GM23248 (cell line): ENCODE measurements at regions not wholly inside any gene's neighbourhood (a gene's known extent, or its start where the extent isn't known, plus 50 kb on each side); places are given as distances from the start of the nearest gene placed in this dataset.
A peak's percentile ranks its signal among the peaks of the same experiment; 100 is the strongest.

Experiments
- DNase-seq: peaks from one replicate; pipeline ENCODE4 v3.0.0-alpha.2; 2015
- H2AFZ ChIP-seq: fragments of 200-600 bp; sonication (generic); 2 replicates; pipeline ENCODE4 v1.6.1; 2016; ENCODE audit warnings: antibody characterized with exemption
- H3F3A ChIP-seq: fragments of 200-600 bp; sonication (generic); 2 replicates; pipeline ENCODE4 v1.6.1; 2016; ENCODE audit warnings: mild to moderate bottlenecking, antibody characterized with exemption, mixed run types; ENCODE audit not compliant: insufficient read depth
- H3K27ac ChIP-seq: fragments of 200-600 bp; sonication (generic); 2 replicates; pipeline ENCODE4 v1.5.1; 2016; ENCODE audit warnings: mild to moderate bottlenecking
- H3K27me3 ChIP-seq: fragments of 200-600 bp; sonication (generic); replicated peaks from 2 replicates; pipeline ENCODE4 v1.6.1; 2016; ENCODE audit warnings: mild to moderate bottlenecking; ENCODE audit not compliant: insufficient read depth
- H3K36me3 ChIP-seq: fragments of 200-600 bp; sonication (generic); 2 replicates; pipeline ENCODE4 v1.6.1; 2016; ENCODE audit warnings: low read depth, mild to moderate bottlenecking
- H3K4me1 ChIP-seq: fragments of 200-600 bp; sonication (generic); 2 replicates; pipeline ENCODE4 v1.6.1; 2016; ENCODE audit warnings: mild to moderate bottlenecking; ENCODE audit not compliant: insufficient read depth
- H3K4me2 ChIP-seq: fragments of 200-600 bp; sonication (generic); one replicate; pipeline ENCODE4 v1.6.1; 2016; ENCODE audit warnings: mild to moderate bottlenecking; ENCODE audit not compliant: unreplicated experiment
- H3K4me3 ChIP-seq: fragments of 200-600 bp; sonication (generic); 2 replicates; pipeline ENCODE4 v1.5.1; 2016; ENCODE audit warnings: mild to moderate bottlenecking
- H3K79me2 ChIP-seq: fragments of 200-600 bp; sonication (generic); 2 replicates; pipeline ENCODE4 v1.6.1; 2016; ENCODE audit warnings: mild to moderate bottlenecking; ENCODE audit not compliant: insufficient read depth
- H3K9ac ChIP-seq: fragments of 200-600 bp; sonication (generic); 2 replicates; pipeline ENCODE4 v1.6.1; 2016; ENCODE audit warnings: mild to moderate bottlenecking
- H3K9me2 ChIP-seq: fragments of 200-600 bp; sonication (generic); 2 replicates; pipeline ENCODE4 v1.6.1; 2016; ENCODE audit warnings: mixed run types, mild to moderate bottlenecking, moderate library complexity; ENCODE audit not compliant: insufficient read depth
- H3K9me3 ChIP-seq: fragments of 200-600 bp; sonication (generic); one replicate; pipeline ENCODE4 v1.6.1; 2017; ENCODE audit warnings: low read depth
- H4K20me1 ChIP-seq: fragments of 200-600 bp; sonication (generic); 2 replicates; pipeline ENCODE4 v1.6.0; 2016; ENCODE audit not compliant: insufficient read depth
- EZH2 ChIP-seq: fragments of 200-600 bp; sonication (generic); IDR thresholded peaks from 2 replicates; pipeline ENCODE4 v1.6.1; 2018; ENCODE audit warnings: antibody characterized with exemption, mild to moderate bottlenecking; ENCODE audit not compliant: insufficient read depth, poor library complexity, severe bottlenecking
- EZH2phosphoT487 ChIP-seq: fragments of 200-600 bp; sonication (generic); IDR thresholded peaks from 2 replicates; pipeline ENCODE4 v1.6.1; 2018; ENCODE audit warnings: antibody characterized with exemption, moderate library complexity, mild to moderate bottlenecking, low read depth; ENCODE audit not compliant: insufficient read depth
- WGBS, 2 experiments: methylation state at CpG; one replicate each; pipeline ENCODE4 v1.1.6; 2015 to 2017; ENCODE audit warnings: low lambda C conversion rate in 2 of 2, low coverage in 1 of 2; ENCODE audit errors: missing lambda C conversion rate in 2 of 2; 5-methylcytosine and 5-hydroxymethylcytosine counted together
- in situ Hi-C: fragments of 300-500 bp; cut with MboI; formaldehyde crosslinking; loops from 2 replicates; pipeline ENCODE4 v1.15.0; 2020

DNA sequence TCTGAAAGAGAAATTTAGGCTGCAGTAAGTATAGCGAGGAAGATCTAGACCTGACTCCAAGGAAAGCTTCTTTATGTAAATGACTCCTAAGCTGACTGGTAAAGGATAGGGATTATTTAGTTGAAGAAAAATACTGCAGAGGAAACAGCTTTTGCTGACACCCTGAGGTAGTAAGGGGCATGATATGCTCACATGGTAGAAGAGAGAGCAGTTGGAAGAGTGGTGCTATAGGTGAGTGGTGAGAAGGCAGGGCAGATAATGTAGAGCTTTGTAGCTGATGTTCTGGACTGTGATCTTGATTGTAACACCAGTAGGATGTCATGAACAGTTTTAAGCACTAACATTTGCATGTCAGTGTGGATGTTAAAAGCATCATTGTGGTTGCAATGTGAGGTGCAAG is 639.1 kb upstream of the SLC39A10 start:
- H3K9me3 ChIP-seq, result no peaks in the 10 kb centered on the region
- TF ChIP-seq EZH2phosphoT487 (no peak), EZH2 (no peak)
- H3K79me2 ChIP-seq, result no peaks in the 10 kb centered on the region
- H4K20me1 ChIP-seq, result no peaks in the 10 kb centered on the region
- no peaks in the 10 kb centered on the region for H3K36me3 ChIP-seq
- no peak for DNase-seq
- no peak overlapping the region for H2AFZ ChIP-seq
- no peaks in the 10 kb centered on the region for H3K27me3 ChIP-seq
- H3K4me3 ChIP-seq, result no peak overlapping the region
- in situ Hi-C loops, result no loop called here
- no peaks in the 10 kb centered on the region; the same call in 1 of the 2 replicates for H3K9me2 ChIP-seq
- no peaks in the 10 kb centered on the region for H3K4me1 ChIP-seq
- no peak overlapping the region for H3K9ac ChIP-seq
- no peak overlapping the region for H3K27ac ChIP-seq
- H3K4me2 ChIP-seq, result no peak overlapping the region
- no peaks in the 10 kb centered on the region for H3F3A ChIP-seq
- 71 to 84% methylated on average over 1 of the region's 1 CpG for WGBS, 2 experiments

DNA sequence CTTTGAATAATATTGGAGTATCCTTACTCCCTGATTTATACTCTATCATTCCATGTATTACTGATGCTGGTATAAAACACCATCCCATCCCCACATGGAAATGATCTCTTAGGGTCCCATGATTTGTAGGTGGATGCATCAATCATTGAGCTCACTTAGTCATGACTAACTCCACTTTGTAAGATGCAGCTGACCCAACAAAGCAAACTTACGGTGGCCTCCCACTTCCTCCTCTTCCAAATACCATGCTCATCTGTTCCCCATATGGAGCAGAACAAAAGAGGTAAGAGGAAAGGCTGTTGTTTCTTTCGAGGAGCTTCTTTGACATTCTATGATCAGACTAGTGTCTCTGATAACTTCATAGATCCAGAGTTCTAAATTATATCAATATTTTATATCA is 640.2 kb upstream of the SLC39A10 start:
- H3K4me1 ChIP-seq, result no peaks in the 10 kb centered on the region
- H3K4me3 ChIP-seq, result no peak overlapping the region
- in situ Hi-C loops, result no loop called here
- no peak overlapping the region for H3K4me2 ChIP-seq
- H3K27me3 ChIP-seq, result no peaks in the 10 kb centered on the region
- no peaks in the 10 kb centered on the region for H3K9me3 ChIP-seq
- no peak for DNase-seq
- H3F3A ChIP-seq, result no peaks in the 10 kb centered on the region
- TF ChIP-seq EZH2phosphoT487 (no peak), EZH2 (no peak)
- no peaks in the 10 kb centered on the region for H3K79me2 ChIP-seq
- WGBS, 2 experiments, result 32 to 39% methylated on average over 2 of the region's 2 CpGs
- no peak overlapping the region for H2AFZ ChIP-seq
- H3K9me2 ChIP-seq, result no peaks in the 10 kb centered on the region; the same call in 1 of the 2 replicates
- H3K9ac ChIP-seq, result no peak overlapping the region
- no peaks in the 10 kb centered on the region for H4K20me1 ChIP-seq
- H3K27ac ChIP-seq, result no peak overlapping the region
- H3K36me3 ChIP-seq, result no peaks in the 10 kb centered on the region

DNA sequence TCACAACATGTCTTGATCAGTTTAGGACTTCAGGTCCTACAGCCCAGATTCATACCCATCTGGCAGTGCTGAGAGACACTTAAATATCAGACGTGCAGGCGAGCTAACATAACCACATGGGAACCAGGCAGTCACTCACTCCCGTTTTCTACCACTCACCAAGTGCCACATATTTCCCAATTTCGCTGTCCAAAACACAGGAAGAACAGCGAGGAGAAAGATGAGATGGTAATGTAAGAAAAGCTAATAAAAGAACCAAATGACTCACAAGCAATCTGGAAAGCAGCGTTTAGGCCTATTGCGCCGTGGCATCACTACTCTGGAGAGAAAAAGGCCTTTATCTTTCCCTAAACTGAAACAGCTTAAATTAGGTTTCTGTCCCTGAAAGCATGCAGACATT is 647.8 kb upstream of the SLC39A10 start:
- DNase-seq, result peak; percentile 71
- Histone ChIP-seq H2AFZ (peak overlapping the region; percentile 64), H3F3A (no peaks in the 10 kb centered on the region), H3K27ac (peak overlapping the region; percentile 21; the same call in 1 of the 2 replicates), H3K4me2 (peak overlapping the region; percentile 54), H3K4me1 (peaks cover 7% of the 10 kb centered on the region; the same call in 1 of the 2 replicates), H3K27me3 (no peaks in the 10 kb centered on the region), H3K79me2 (no peaks in the 10 kb centered on the region), H3K36me3 (no peaks in the 10 kb centered on the region), H3K9me3 (no peaks in the 10 kb centered on the region), H3K9ac (peak overlapping the region; percentile 56), H4K20me1 (no peaks in the 10 kb centered on the region), H3K9me2 (no peaks in the 10 kb centered on the region), H3K4me3 (no peak overlapping the region)
- no peak for TF ChIP-seq EZH2phosphoT487
- TF ChIP-seq EZH2, result no peak
- in situ Hi-C loops, result no loop called here
- WGBS, 2 experiments, result 2% methylated on average over 8 of the region's 8 CpGs

- Histone ChIP-seq H3F3A (no peaks in the 10 kb centered on the region), H3K9me2 (no peaks in the 10 kb centered on the region), H3K9me3 (no peaks in the 10 kb centered on the region), H3K27ac (no peak overlapping the region), H2AFZ (no peak overlapping the region), H3K27me3 (no peaks in the 10 kb centered on the region), H4K20me1 (no peaks in the 10 kb centered on the region), H3K9ac (no peak overlapping the region), H3K79me2 (no peaks in the 10 kb centered on the region), H3K36me3 (no peaks in the 10 kb centered on the region), H3K4me1 (peaks cover 7% of the 10 kb centered on the region; the same call in 1 of the 2 replicates), H3K4me2 (no peak overlapping the region), H3K4me3 (no peak overlapping the region)
- 48 to 59% methylated on average over 5 of the region's 5 CpGs for WGBS, 2 experiments
- in situ Hi-C loops, result no loop called here
- DNase-seq, result no peak
- TF ChIP-seq EZH2phosphoT487, result no peak
- no peak for TF ChIP-seq EZH2
These were observed 650.2 kb upstream of the SLC39A10 start for GRCh38 chr2:195006856-195007255.
